ENCODE measurements at regions not wholly inside any gene's neighbourhood (a gene's known extent, or its start where the extent isn't known, plus 50 kb on each side); places are given as distances from the start of the nearest gene placed in this dataset.
A peak's percentile ranks its signal among the peaks of the same experiment; 100 is the strongest.
"Not testable (repeated sequence)": the region's sequence is repeated elsewhere in the genome, so short reads cannot be mapped to it uniquely, and the experiment has no call there.

GRCh38 chr4:66602622-66603021 lies 932.3 kb upstream of the EPHA5 start:
- no peak for DNase-seq (ENCODE audit: low spot score)

GRCh38 chr4:66591968-66592367 lies 921.7 kb upstream of the EPHA5 start:
- no peak for DNase-seq (ENCODE audit: low spot score)

- DNase-seq (ENCODE audit: low spot score): no peak
These were observed 920.4 kb upstream of the EPHA5 start for GRCh38 chr4:66590488-66591215.

- DNase-seq (ENCODE audit: low spot score): no peak
These were observed 918.9 kb upstream of the EPHA5 start for GRCh38 chr4:66589183-66589582.

- no peak for DNase-seq (ENCODE audit: low spot score)
These were observed 915.5 kb upstream of the EPHA5 start for GRCh38 chr4:66585767-66586166.

GRCh38 chr4:66577922-66578321 lies 907.6 kb upstream of the EPHA5 start:
- DNase-seq (ENCODE audit: low spot score): peak; percentile 20

- peak; percentile 94 for DNase-seq (ENCODE audit: low spot score)
These were observed 904.9 kb upstream of the EPHA5 start for GRCh38 chr4:66575008-66575696.

- peak; percentile 41 for DNase-seq (ENCODE audit: low spot score)
These were observed 904.1 kb upstream of the EPHA5 start for GRCh38 chr4:66574145-66574978.

- DNase-seq (ENCODE audit: low spot score): peak; percentile 85
These were observed 902.7 kb upstream of the EPHA5 start for GRCh38 chr4:66572949-66573348.

GRCh38 chr4:66571145-66571695 lies 900.9 kb upstream of the EPHA5 start:
- DNase-seq (ENCODE audit: low spot score): no peak

GRCh38 chr4:66569228-66569627 lies 898.9 kb upstream of the EPHA5 start:
- DNase-seq (ENCODE audit: low spot score): no peak

GRCh38 chr4:66568431-66568830 lies 898.1 kb upstream of the EPHA5 start:
- DNase-seq (ENCODE audit: low spot score): no peak

- DNase-seq (ENCODE audit: low spot score): no peak
These were observed 897.7 kb upstream of the EPHA5 start for GRCh38 chr4:66568001-66568400.

- DNase-seq (ENCODE audit: low spot score): no peak
These were observed 897.3 kb upstream of the EPHA5 start for GRCh38 chr4:66567551-66567950.

- DNase-seq (ENCODE audit: low spot score): no peak
These were observed 895.5 kb upstream of the EPHA5 start for GRCh38 chr4:66565801-66566200.

GRCh38 chr4:66564901-66565651 lies 894.8 kb upstream of the EPHA5 start:
- peak; percentile 46 for DNase-seq (ENCODE audit: low spot score)

GRCh38 chr4:66562276-66562806 lies 892.1 kb upstream of the EPHA5 start:
- DNase-seq (ENCODE audit: low spot score): no peak

GRCh38 chr4:66561465-66562053 lies 891.3 kb upstream of the EPHA5 start:
- DNase-seq (ENCODE audit: low spot score): not testable (repeated sequence)

GRCh38 chr4:66558651-66559050 lies 888.4 kb upstream of the EPHA5 start:
- DNase-seq (ENCODE audit: low spot score): no peak

GRCh38 chr4:66556651-66557278 lies 886.5 kb upstream of the EPHA5 start:
- no peak for DNase-seq (ENCODE audit: low spot score)

GRCh38 chr4:66555301-66555700 lies 885.0 kb upstream of the EPHA5 start:
- no peak for DNase-seq (ENCODE audit: low spot score)

Measured in kidney tubule cell (primary cell).